Caco-2 (cell line): ENCODE measurements at regions not wholly inside any gene's neighbourhood (a gene's known extent, or its start where the extent isn't known, plus 50 kb on each side); places are given as distances from the start of the nearest gene placed in this dataset.

Experiments
- BruUV-seq: library from RNA; stranded (reverse); fragments of 400-500 nt; replicated peaks from 2 replicates; lab custom pipeline; 2021; lab: Mats Ljungman, UMichigan
- CTCF ChIA-PET: fragments of 300-600 bp; sonication (Branson Sonifier 250); formaldehyde crosslinking; loops from one replicate; lab custom pipeline; 2022; ENCODE audit warnings: antibody characterized with exemption; lab: Charles Lee
- POLR2A ChIA-PET: fragments of 300-600 bp; sonication (Branson Sonifier 250); formaldehyde crosslinking; loops from one replicate; lab custom pipeline; 2022; ENCODE audit warnings: antibody characterized with exemption; lab: Charles Lee
- DNase-seq, 2 experiments: peaks; one replicate each; pipeline versions ENCODE4 v3.0.0 to v3.0.0-alpha.2; 2020 to 2022
- H3K27me3 ChIP-seq: replicated peaks from 2 replicates; pipeline ENCODE4 v1.6.0; 2011; ENCODE audit warnings: low read length; ENCODE audit not compliant: control insufficient read depth, insufficient read depth
- H3K36me3 ChIP-seq: 2 replicates; pipeline ENCODE4 v1.5.1; 2011; ENCODE audit warnings: low read length; ENCODE audit not compliant: control insufficient read depth, insufficient read depth
- H3K4me1 ChIP-seq: fragments of 250-450 bp; sonication (Bioruptor Pico); 2 replicates; pipeline ENCODE4 v1.5.1; 2020; ENCODE audit warnings: mild to moderate bottlenecking
- H3K4me3 ChIP-seq: 2 replicates; pipeline ENCODE4 v1.5.1; 2011; ENCODE audit warnings: low read depth, mild to moderate bottlenecking, control low read depth, low read length
- H3K9me3 ChIP-seq: fragments of 250-450 bp; sonication (Bioruptor Pico); 2 replicates; pipeline ENCODE4 v1.5.1; 2020; ENCODE audit warnings: mild to moderate bottlenecking, moderate library complexity
- H3K27ac Mint-ChIP-seq: one replicate; pipeline ENCODE4 v1.8.0; 2022; ENCODE audit warnings: mixed read lengths; ENCODE audit not compliant: unreplicated experiment
- H3K27me3 Mint-ChIP-seq: one replicate; pipeline ENCODE4 v1.8.0; 2022; ENCODE audit warnings: mixed read lengths; ENCODE audit not compliant: insufficient read depth, unreplicated experiment
- H3K36me3 Mint-ChIP-seq: one replicate; pipeline ENCODE4 v1.8.0; 2022; ENCODE audit warnings: mild to moderate bottlenecking, mixed read lengths; ENCODE audit not compliant: insufficient read depth, unreplicated experiment
- H3K4me1 Mint-ChIP-seq: one replicate; pipeline ENCODE4 v1.8.0; 2022; ENCODE audit warnings: low read depth, mixed read lengths; ENCODE audit not compliant: unreplicated experiment
- H3K4me3 Mint-ChIP-seq: one replicate; pipeline ENCODE4 v1.8.0; 2022; ENCODE audit warnings: mild to moderate bottlenecking, moderate library complexity, mixed read lengths; ENCODE audit not compliant: unreplicated experiment
- H3K9me3 Mint-ChIP-seq: one replicate; pipeline ENCODE4 v1.8.0; 2022; ENCODE audit warnings: mixed read lengths; ENCODE audit not compliant: unreplicated experiment
- CTCF ChIP-seq, 2 experiments: fragments of 200-600 bp in 1 of 2; IDR thresholded peaks; 1 replicate in 1 of 2; 2 replicates in 1 of 2; pipeline versions ENCODE4 v1.5.1 to v1.8.0; 2011 to 2022; ENCODE audit warnings: antibody characterized with exemption in 1 of 2, control low read depth in 1 of 2, inconsistent platforms in 1 of 2, low read depth in 1 of 2, low read length in 1 of 2, mild to moderate bottlenecking in 1 of 2, moderate library complexity in 1 of 2; ENCODE audit not compliant: insufficient read depth in 1 of 2, severe bottlenecking in 1 of 2, unreplicated experiment in 1 of 2
- intact Hi-C: fragments of 100-400 bp; cut with micrococcal nuclease; formaldehyde crosslinking; loops from one replicate; pipeline ENCODE4 v1.10.0; 2022; ENCODE audit not compliant: unreplicated experiment

- H3K9me3 Mint-ChIP-seq, result no peaks in the 10 kb centered on the region
- CTCF ChIA-PET, result interaction anchor here (0.9 to 3.3 kb wide), 3 partner anchors 11 to 110 kb away, joined by 4 to 18 read pairs (median 15); no protein-coding TSS in a partner anchor
- TF ChIP-seq CTCF (IDR thresholded peaks at IDR 0.05; ENCODE audit: insufficient read depth in 1 of 2, low read depth in 1 of 2, low read length in 1 of 2, severe bottlenecking in 1 of 2, unreplicated experiment in 1 of 2), result no peak
- POLR2A ChIA-PET, result interaction anchor here (0.6 to 4.8 kb wide), 10 partner anchors 9 to 96 kb away, joined by 3 to 103 read pairs (median 4); partner anchors contain the start of gene CHD2
- H3K4me3 Mint-ChIP-seq, result peak overlapping the region; percentile 97
- Histone ChIP-seq H3K4me1 (peaks cover 31% of the 10 kb centered on the region), H3K4me3 (peak overlapping the region; percentile 46), H3K36me3 (no peaks in the 10 kb centered on the region), H3K9me3 (no peaks in the 10 kb centered on the region), H3K27me3 (no peaks in the 10 kb centered on the region)
- peaks cover 9% of the 10 kb centered on the region for H3K4me1 Mint-ChIP-seq
- intact Hi-C loops, result loop anchor here (1.0 kb wide), 1 partner anchor 11 kb away; no protein-coding TSS in a partner anchor
- peak in 1 of 2 experiments; percentile 45 for DNase-seq
- H3K27ac Mint-ChIP-seq, result peak overlapping the region; percentile 96
- peaks cover 42% of the 10 kb centered on the region for H3K36me3 Mint-ChIP-seq
- H3K27me3 Mint-ChIP-seq, result no peaks in the 10 kb centered on the region
- BruUV-seq, result TSS peak; percentile 73
Measured at GRCh38 chr15:92807971-92808571, 92.1 kb upstream of the CHD2 start.

GRCh38 chr15:92808598-92809063, 91.5 kb upstream of the CHD2 start:
- intact Hi-C loops, result loop anchor here (1.0 kb wide), 6 partner anchors 11 to 110 kb away; partner anchors contain the start of gene CHD2
- peak overlapping the region; percentile 97 for H3K4me3 Mint-ChIP-seq
- no peak for TF ChIP-seq CTCF (IDR thresholded peaks at IDR 0.05; ENCODE audit: insufficient read depth in 1 of 2, low read depth in 1 of 2, low read length in 1 of 2, severe bottlenecking in 1 of 2, unreplicated experiment in 1 of 2)
- H3K4me1 Mint-ChIP-seq, result peaks cover 9% of the 10 kb centered on the region
- POLR2A ChIA-PET, result interaction anchor here (0.6 to 4.8 kb wide), 14 partner anchors 7 to 227 kb away, joined by 3 to 103 read pairs (median 6); partner anchors contain the start of gene CHD2
- H3K4me1 ChIP-seq, result peaks cover 27% of the 10 kb centered on the region
- no peaks in the 10 kb centered on the region for H3K27me3 ChIP-seq
- no peaks in the 10 kb centered on the region for H3K9me3 ChIP-seq
- H3K36me3 Mint-ChIP-seq, result peaks cover 38% of the 10 kb centered on the region
- DNase-seq, result peak in 1 of 2 experiments; percentile 64
- no peaks in the 10 kb centered on the region for H3K27me3 Mint-ChIP-seq
- no TSS peak for BruUV-seq
- H3K9me3 Mint-ChIP-seq, result no peaks in the 10 kb centered on the region
- peak overlapping the region; percentile 96 for H3K27ac Mint-ChIP-seq
- H3K4me3 ChIP-seq, result peak overlapping the region; percentile 46
- H3K36me3 ChIP-seq, result no peaks in the 10 kb centered on the region
- CTCF ChIA-PET, result interaction anchor here (0.7 to 3.3 kb wide), 8 partner anchors 12 to 109 kb away, joined by 3 to 18 read pairs (median 6); partner anchors contain the start of gene CHD2

DNA sequence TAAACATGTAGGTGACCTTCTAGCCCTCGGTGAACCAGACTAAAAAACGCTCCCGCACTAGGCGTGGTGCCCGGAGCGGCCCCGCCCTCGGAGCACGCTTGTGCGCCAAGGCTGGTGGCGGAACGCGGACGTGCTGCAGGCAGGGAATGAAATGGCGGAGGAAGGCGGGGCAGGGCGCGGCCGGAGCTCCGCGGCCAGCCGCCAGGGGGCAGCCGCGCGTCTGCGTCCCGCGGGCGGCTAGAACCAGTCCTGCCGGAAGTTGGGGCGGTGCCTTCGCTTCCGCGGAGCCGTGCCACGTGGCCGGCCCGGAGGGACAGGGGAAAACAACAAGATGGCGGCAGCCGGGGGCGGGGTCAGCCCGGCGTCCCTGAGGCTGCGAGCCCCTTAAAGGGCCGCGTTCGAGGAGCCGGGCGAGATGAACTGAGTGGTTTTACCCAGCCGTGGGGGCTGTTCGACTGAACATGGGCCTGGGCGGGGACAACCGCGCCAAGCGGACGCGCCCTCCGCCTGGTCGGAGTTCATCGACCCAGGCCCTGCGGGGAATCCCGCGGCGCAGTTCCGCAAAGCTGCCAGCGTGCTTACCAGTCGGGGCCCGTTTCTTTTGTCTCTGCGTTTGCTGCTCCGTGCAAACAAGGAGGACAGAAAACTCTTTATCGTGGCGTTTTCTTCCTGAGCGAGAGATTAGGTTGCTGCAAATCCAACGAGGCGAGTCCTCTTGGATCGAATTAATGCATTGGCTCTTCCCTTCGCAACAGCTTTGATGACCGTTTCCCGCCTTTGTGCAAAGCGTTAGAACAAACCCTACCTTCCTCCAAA, 90.9 kb upstream of the CHD2 start:
- ChIA-PET CTCF (interaction anchor here (0.7 to 3.3 kb wide), 9 partner anchors 11 to 105 kb away, joined by 3 to 18 read pairs (median 4); partner anchors contain the start of gene CHD2), POLR2A (interaction anchor here (0.6 to 4.8 kb wide), 14 partner anchors 8 to 227 kb away, joined by 3 to 103 read pairs (median 6); partner anchors contain the start of gene CHD2)
- no peaks in the 10 kb centered on the region for H3K27me3 ChIP-seq
- peak overlapping the region; percentile 97 for H3K4me3 Mint-ChIP-seq
- BruUV-seq, result no TSS peak
- no peaks in the 10 kb centered on the region for H3K27me3 Mint-ChIP-seq
- no peaks in the 10 kb centered on the region for H3K9me3 ChIP-seq
- no peaks in the 10 kb centered on the region for H3K36me3 ChIP-seq
- peaks cover 31% of the 10 kb centered on the region for H3K36me3 Mint-ChIP-seq
- peak; percentile 32 to 93 for TF ChIP-seq CTCF (IDR thresholded peaks at IDR 0.05; ENCODE audit: insufficient read depth in 1 of 2, low read depth in 1 of 2, low read length in 1 of 2, severe bottlenecking in 1 of 2, unreplicated experiment in 1 of 2)
- DNase-seq, result peak; percentile 98 to 99
- no peaks in the 10 kb centered on the region for H3K9me3 Mint-ChIP-seq
- H3K4me1 Mint-ChIP-seq, result peaks cover 9% of the 10 kb centered on the region
- intact Hi-C loops, result loop anchor here (1.0 kb wide), 5 partner anchors 11 to 109 kb away; partner anchors contain the start of gene CHD2
- peak overlapping the region; percentile 96 for H3K27ac Mint-ChIP-seq
- H3K4me1 ChIP-seq, result peaks cover 26% of the 10 kb centered on the region
- H3K4me3 ChIP-seq, result peak overlapping the region; percentile 46
